ENCODE measurements at regions not wholly inside any gene's neighbourhood (a gene's known extent, or its start where the extent isn't known, plus 50 kb on each side); places are given as distances from the start of the nearest gene placed in this dataset.
"Not testable (repeated sequence)": the region's sequence is repeated elsewhere in the genome, so short reads cannot be mapped to it uniquely, and the experiment has no call there.

- no peak for DNase-seq
These were observed 687.8 kb downstream of the NUP35 start for GRCh38 chr2:183812091-183812490.

- no peak for DNase-seq
These were observed 701.5 kb downstream of the NUP35 start for GRCh38 chr2:183825710-183826109.

GRCh38 chr2:183829931-183830330, 705.7 kb downstream of the NUP35 start:
- no peak for DNase-seq

- no peak for DNase-seq
These were observed 712.9 kb downstream of the NUP35 start for GRCh38 chr2:183837157-183837556.

- DNase-seq = no peak
These were observed 714.1 kb downstream of the NUP35 start for GRCh38 chr2:183838295-183838694.

GRCh38 chr2:183840061-183840584, 715.9 kb downstream of the NUP35 start:
- no peak for DNase-seq

- not testable (repeated sequence) for DNase-seq
These were observed 725.6 kb downstream of the NUP35 start for GRCh38 chr2:183849826-183850225.

GRCh38 chr2:183859129-183859528, 734.9 kb downstream of the NUP35 start:
- no peak for DNase-seq

- DNase-seq = no peak
These were observed 731.7 kb upstream of the ZNF804A start for GRCh38 chr2:183866666-183867065.

- no peak for DNase-seq
These were observed 731.1 kb upstream of the ZNF804A start for GRCh38 chr2:183867206-183867605.

- no peak for DNase-seq
These were observed 730.2 kb upstream of the ZNF804A start for GRCh38 chr2:183868153-183868552.

- no peak for DNase-seq
These were observed 729.6 kb upstream of the ZNF804A start for GRCh38 chr2:183868707-183869106.

- no peak for DNase-seq
These were observed 726.2 kb upstream of the ZNF804A start for GRCh38 chr2:183872131-183872530.

- no peak for DNase-seq
These were observed 716.4 kb upstream of the ZNF804A start for GRCh38 chr2:183881978-183882377.

- DNase-seq = no peak
These were observed 705.9 kb upstream of the ZNF804A start for GRCh38 chr2:183892315-183892941.

- DNase-seq = no peak
These were observed 699.7 kb upstream of the ZNF804A start for GRCh38 chr2:183898641-183899040.

GRCh38 chr2:183901931-183902330, 696.4 kb upstream of the ZNF804A start:
- DNase-seq = no peak

GRCh38 chr2:183903026-183903425, 695.3 kb upstream of the ZNF804A start:
- peak; percentile 73 for DNase-seq

GRCh38 chr2:183916041-183916440, 682.3 kb upstream of the ZNF804A start:
- DNase-seq = not testable (repeated sequence)

GRCh38 chr2:183919167-183919566, 679.2 kb upstream of the ZNF804A start:
- DNase-seq = no peak

- no peak for DNase-seq
These were observed 678.4 kb upstream of the ZNF804A start for GRCh38 chr2:183919926-183920325.

- DNase-seq = no peak
These were observed 673.0 kb upstream of the ZNF804A start for GRCh38 chr2:183925281-183925680.

GRCh38 chr2:183926433-183926832, 671.9 kb upstream of the ZNF804A start:
- DNase-seq = no peak

GRCh38 chr2:183927406-183928325, 670.7 kb upstream of the ZNF804A start:
- peak; percentile 64 for DNase-seq
